GM18520 (cell line): ENCODE measurements at regions not wholly inside any gene's neighbourhood (a gene's known extent, or its start where the extent isn't known, plus 50 kb on each side); places are given as distances from the start of the nearest gene placed in this dataset.

Source experiments
- ATAC-seq: cut with Tn5 transposase; IDR thresholded peaks from one replicate; pipeline ENCODE4 v1.9.1; 2021; ENCODE audit not compliant: unreplicated experiment

- no peak for ATAC-seq
Measured at GRCh38 chr17:69820876-69821473, 254.1 kb upstream of the KCNJ16 start.

DNA sequence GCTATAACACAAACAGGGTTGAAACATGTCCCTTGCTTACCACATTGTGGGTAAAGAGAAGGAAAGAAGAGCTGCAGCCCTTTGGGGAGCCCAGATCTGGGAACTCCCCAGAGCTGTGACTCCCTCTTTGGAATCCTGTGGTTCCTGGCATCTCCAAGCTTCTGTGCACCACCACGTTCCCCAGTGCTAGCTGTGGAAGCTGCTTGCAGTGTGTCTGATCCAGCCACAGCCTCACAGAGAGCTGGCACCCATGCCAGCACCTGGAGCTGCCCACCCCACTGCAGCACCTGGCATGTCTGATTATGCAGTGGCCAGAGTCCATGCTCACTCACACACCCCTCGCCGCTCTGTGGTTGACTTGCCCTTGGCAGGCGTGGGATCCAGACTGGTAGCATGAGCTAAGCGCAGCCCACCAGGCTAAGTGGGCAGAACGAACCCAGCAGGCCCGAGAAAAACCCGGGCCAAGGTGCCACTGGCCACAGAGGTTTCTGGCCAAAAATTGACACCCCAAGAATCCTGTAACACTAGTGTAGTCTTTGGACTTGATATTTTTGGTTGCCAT is 252.6 kb upstream of the KCNJ16 start:
- ATAC-seq: no peak

GRCh38 chr17:69828087-69828486 is 246.9 kb upstream of the KCNJ16 start:
- no peak for ATAC-seq

GRCh38 chr17:69834494-69834893 is 240.5 kb upstream of the KCNJ16 start:
- ATAC-seq: no peak

DNA sequence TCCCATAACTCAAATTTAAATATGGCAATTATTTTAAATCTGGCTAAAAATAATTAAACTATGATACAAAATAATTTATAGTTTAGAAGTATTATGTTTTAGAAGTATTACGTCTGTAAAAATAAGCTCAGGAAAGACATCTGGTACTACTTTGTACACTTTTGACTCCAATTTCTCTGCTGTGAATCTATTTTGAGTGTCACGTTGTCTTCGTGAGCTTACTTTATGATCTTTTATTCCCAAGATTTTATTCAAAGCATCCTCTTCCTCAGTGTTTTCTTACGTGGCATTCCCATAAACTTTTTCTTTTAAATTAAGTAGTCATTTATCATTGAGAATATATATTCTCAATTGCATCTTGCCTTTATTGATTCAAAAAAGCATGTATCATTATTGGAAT is 223.3 kb upstream of the KCNJ16 start:
- ATAC-seq: no peak

GRCh38 chr17:69853541-69854224 is 221.3 kb upstream of the KCNJ16 start:
- ATAC-seq: no peak

- no peak for ATAC-seq
Measured at GRCh38 chr17:69854225-69854780, 220.7 kb upstream of the KCNJ16 start.

DNA sequence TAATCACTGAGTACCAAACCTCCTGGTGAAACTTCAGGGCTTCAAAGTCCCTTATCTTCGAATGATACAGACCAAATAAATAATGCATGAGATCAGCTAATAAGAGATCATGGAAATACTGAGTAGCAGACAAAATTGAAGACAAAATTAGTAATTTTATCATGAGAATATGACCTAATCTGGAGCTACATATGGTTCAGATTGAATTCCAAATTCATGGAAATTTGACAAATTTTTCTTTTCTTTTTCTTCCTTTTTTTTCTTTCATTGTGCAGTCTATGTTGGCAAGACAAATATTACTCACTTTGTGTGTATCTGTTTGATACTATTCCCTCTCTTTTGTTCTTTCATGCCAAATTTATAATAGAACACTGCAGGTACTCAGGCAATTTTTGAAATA is 218.1 kb upstream of the KCNJ16 start:
- no peak for ATAC-seq

- no peak for ATAC-seq
Measured at GRCh38 chr17:69857412-69857835, 217.6 kb upstream of the KCNJ16 start.

DNA sequence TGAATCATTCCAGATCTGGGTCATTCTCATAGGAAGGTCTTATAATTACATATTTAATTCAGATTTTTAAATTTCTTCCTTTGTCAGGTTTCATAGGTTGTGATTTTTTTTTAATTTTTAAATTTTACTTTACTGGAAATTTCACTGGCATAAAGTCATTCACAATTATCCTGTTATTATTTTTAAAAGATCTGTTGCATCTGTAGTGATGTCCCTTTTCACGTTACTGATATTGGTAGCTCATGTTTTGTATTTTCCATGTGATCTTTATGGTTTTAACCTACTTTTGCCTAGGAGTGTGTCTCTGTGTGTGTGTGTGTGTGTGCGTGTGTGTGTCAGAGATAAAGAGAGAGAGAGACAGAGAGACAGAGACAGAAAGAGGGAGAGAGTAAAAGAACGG is 216.6 kb upstream of the KCNJ16 start:
- ATAC-seq: no peak

GRCh38 chr17:69860142-69860680 is 214.8 kb upstream of the KCNJ16 start:
- ATAC-seq: no peak

GRCh38 chr17:69864462-69864861 is 210.6 kb upstream of the KCNJ16 start:
- no peak for ATAC-seq

- ATAC-seq: peak; percentile 80
Measured at GRCh38 chr17:69869667-69870066, 205.4 kb upstream of the KCNJ16 start.

- peak; percentile 31 for ATAC-seq
Measured at GRCh38 chr17:69870091-69870530, 204.9 kb upstream of the KCNJ16 start.

DNA sequence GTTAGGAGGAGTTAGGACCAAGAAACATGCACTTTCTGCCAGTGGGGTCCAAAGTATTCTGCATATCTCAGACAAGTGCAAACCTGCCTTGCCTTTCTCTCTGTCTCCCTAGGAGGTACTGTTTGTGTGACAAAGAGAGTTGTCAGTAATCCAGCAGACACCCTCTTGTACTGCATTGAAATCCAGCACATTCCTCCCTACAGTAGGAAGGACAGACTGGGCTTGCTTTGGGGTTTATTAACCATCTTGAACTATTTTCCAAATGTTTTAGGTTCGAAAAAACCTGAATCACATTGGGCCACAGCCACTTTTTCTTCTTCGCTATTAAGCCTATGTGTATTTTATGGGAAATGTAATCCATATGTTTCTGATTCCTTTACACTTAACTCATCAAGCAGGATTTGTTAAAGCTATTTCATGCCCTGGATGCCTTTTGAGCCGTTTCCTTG is 204.2 kb upstream of the KCNJ16 start:
- no peak for ATAC-seq

GRCh38 chr17:69871318-69871717 is 203.7 kb upstream of the KCNJ16 start:
- no peak for ATAC-seq

- ATAC-seq: no peak
Measured at GRCh38 chr17:69872675-69873262, 202.3 kb upstream of the KCNJ16 start.

- ATAC-seq: no peak
Measured at GRCh38 chr17:69874175-69874670, 200.8 kb upstream of the KCNJ16 start.

DNA sequence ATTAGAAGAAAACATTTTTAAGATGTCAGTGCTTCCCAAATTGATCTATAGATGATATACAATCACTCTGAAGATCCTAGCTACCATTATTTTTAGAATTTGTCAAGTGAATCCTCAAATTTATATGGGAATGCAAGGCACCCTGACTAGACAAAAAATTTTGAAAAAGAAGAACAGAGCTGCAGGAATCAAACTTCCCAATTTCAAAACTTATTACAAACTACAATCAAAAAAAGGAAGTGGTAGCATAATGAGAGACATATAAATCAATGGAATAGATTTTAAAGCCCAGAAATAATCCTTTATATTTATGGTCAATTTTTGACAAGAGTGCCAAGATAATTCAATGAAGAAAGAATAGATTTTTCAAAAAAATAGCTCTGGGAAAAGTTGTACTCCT is 198.3 kb upstream of the KCNJ16 start:
- no peak for ATAC-seq

- no peak for ATAC-seq
Measured at GRCh38 chr17:69878661-69879060, 196.4 kb upstream of the KCNJ16 start.

- no peak for ATAC-seq
Measured at GRCh38 chr17:69879576-69879975, 195.4 kb upstream of the KCNJ16 start.
